Posterior cingulate gyrus (tissue), 11 donors: ENCODE measurements at regions not wholly inside any gene's neighbourhood (a gene's known extent, or its start where the extent isn't known, plus 50 kb on each side); places are given as distances from the start of the nearest gene placed in this dataset.
"Not testable (repeated sequence)": the region's sequence is repeated elsewhere in the genome, so short reads cannot be mapped to it uniquely, and the experiment has no call there.

Source experiments
- DNase-seq, 10 donors: peaks; one replicate each; pipeline versions ENCODE4 v3.0.0 to v3.0.0-alpha.2; 2020 to 2021; ENCODE audit warnings: mixed read lengths in 3 of 10
- intact Hi-C: fragments of 100-400 bp; cut with DNase I; formaldehyde crosslinking; loops from one replicate; pipeline ENCODE4 v1.15.1; 2023

DNA sequence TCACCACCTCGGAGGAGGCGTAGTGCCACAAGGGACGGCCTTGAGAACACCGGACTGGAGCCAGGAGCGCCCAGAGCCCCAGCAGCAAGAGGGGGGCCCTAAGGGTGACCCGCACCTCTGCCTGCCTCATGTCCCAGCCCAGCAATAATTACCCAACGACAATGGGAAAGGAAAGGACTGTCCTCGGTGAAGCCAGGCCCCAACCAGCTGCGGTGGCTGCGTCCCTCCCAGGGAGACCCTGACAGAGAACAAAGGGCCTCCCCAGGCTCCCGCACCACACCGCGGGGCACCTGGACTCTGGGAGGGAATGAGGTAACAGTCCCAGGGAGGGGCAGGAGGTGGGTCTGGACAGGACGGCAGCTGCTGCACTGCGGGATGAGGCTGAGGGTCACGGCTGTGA, 493.4 kb downstream of the GOLGA6L6 start:
- DNase-seq = peak in 2 of 10 donors; percentile 39 to 82

DNA sequence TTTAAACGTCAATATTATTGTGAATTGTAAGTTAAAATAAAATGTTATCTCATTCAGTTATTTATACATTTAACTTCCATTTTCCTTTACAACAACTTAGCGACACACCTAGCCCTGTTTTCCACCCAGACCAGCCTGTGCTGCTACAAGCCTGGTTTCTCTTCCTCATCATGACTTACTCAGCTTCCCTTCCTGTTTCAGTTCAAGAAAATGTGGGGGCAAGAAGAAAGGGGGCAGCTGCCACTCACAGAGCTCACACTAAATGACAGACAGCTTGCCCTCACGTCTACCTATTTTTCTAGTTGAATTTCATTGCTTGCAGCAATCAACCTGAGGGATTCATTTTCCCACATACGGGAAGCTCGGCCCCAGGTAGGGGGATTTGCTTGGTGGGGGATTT, 496.4 kb downstream of the GOLGA6L6 start:
- intact Hi-C loops, DNase-seq: not testable (repeated sequence)

More for the DNA sequence above, 493.4 kb downstream of the GOLGA6L6 start:
- intact Hi-C loops = not testable (repeated sequence)

DNA sequence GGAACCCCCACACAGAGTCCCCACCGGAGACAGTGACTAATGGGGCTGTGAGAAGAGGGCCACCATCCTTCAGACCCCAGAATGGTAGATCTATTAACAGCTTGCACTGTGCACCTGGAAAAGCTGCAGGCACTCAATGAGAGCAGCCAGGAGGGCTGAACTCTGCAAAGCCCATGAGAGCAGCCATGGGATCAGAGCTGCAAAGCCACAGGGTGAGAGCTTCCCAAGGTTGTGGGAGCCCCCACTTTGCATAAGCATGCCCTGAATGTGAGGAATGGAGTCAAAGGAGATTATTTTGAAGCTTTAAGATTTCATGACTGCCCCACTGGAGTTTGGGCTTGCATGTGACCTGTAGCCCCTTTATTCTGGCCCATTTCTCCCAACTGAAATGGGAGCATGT, 500.9 kb downstream of the GOLGA6L6 start:
- DNase-seq, intact Hi-C loops: not testable (repeated sequence)

DNA sequence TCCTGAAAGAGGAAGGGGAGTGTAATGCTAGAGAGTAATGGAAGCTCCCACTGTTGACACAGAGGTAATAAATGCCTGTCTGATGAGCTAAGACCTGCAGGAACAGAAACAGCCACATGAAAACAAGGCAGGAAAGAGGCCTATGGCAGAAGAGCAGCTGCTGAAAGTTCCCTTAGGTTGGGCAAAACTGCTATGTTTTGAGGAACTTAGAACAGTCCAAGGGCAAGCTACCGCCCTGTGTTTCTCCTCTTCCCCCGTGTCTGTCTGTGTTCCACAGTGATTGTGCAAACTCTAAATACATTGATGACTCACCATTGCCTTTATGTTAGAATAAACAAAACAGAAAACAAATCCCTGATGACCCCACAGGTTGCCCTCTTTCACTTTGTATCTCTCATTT, 516.6 kb downstream of the GOLGA6L6 start:
- DNase-seq, intact Hi-C loops: not testable (repeated sequence)

DNA sequence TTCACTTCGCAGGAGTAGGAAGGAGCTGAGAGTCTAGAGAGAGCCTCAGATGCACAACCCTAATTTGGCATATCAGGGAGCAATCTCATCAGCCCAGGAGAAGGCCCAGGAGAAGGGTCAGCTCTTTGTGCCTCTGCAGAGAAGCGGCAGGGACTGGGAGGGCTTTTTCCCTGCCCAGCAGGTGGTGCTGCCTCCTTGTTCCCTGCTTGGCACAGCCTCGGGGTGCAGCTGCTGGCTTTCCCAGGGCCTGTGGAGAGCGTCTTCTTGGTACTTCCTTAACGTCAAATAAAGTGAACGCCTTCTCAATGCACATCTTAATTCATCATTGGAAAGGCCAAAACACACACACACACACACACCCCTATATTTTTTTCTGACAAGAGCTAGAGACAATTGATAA, 519.3 kb downstream of the GOLGA6L6 start:
- DNase-seq = not testable (repeated sequence)

DNA sequence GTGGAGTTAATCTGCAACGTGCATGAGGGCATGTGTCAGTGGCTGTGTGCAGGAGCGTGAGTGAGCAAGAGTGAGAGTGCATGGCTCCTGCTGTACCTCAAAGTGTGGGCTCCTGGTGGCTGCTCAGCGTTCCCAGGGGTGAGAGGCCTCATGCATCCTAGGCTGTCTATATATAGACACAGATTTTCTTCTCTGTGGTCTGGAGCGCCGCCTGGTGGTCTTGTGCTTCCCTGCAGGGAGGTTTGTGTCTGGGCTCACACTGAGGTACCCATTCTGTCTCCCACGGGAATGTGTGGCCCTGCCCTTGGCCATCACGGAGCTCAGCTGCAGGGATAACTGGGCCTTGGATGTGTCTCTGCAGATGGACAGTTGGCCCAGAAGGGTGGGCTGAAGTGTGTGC, 520.2 kb downstream of the GOLGA6L6 start:
- peak in 1 of 10 donors; percentile 2 for DNase-seq

More for the DNA sequence above, 519.3 kb downstream of the GOLGA6L6 start:
- intact Hi-C loops = not testable (repeated sequence)

DNA sequence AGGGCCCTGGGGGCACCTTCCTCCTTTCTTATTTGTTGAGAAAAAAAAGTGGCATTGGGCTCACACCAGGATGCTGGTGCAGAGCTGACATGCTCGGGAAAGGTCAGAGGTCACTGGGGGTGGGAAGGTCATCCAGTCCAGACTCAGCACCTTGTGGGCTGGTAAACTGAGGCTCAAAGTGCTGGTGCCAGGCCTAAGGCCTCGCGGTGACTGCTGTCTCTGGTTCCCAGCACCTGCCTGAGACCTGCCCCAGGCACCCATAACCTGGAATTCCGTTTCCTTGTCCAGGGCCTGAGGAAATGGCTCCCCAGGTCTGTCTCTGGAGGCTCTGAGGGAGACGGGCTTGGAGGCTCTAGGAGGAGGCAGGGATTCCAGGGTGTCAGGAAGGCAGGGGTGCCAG, 521.0 kb downstream of the GOLGA6L6 start:
- intact Hi-C loops = not testable (repeated sequence)

More for the DNA sequence above, 520.2 kb downstream of the GOLGA6L6 start:
- intact Hi-C loops = not testable (repeated sequence)

DNA sequence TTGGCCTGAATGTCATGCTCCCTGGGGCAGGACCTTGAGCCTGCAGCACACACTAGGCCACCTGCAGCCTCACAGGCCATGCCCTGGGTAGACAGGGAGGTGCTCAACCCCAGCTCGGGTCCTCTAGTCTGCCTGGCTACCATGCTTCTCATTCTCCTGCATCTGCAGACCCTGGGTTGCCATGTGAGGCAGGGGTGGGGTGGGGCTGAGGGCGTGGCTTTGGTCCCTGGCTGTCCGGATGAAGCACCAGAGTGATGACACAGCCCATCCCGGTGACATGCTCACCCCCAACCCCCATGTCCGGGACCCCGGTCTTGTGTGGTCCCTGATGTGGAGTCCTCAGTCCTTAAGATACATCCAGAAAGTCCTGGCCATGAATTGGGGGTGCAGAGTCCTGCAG, 521.8 kb downstream of the GOLGA6L6 start:
- intact Hi-C loops = not testable (repeated sequence)
- DNase-seq = peak in 3 of 10 donors; percentile 44 to 70 (median 60)

More for the DNA sequence above, 521.0 kb downstream of the GOLGA6L6 start:
- DNase-seq = peak in 3 of 10 donors; percentile 14 to 34 (median 27)

DNA sequence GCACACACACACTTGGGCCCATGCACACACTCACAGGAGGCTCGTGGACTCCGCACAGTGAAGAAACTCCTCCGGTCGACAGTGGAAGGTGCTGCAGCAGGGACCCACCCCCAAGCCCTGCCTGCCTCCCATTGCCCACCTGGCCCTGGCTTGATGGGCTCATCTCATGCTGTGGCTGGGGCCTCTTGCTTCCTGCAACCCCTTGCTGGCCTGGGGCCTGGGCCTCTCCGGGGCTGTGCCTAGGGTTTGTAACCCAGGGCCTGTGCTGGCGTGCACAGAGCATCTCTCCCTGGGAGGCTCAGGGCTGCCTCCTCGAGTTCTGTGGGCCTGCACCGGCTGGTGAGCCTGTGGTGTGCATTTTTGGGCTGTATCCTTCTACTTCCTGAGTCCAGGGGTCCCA, 524.0 kb downstream of the GOLGA6L6 start:
- intact Hi-C loops = not testable (repeated sequence)
- DNase-seq = peak in 2 of 10 donors; percentile 52 to 54

DNA sequence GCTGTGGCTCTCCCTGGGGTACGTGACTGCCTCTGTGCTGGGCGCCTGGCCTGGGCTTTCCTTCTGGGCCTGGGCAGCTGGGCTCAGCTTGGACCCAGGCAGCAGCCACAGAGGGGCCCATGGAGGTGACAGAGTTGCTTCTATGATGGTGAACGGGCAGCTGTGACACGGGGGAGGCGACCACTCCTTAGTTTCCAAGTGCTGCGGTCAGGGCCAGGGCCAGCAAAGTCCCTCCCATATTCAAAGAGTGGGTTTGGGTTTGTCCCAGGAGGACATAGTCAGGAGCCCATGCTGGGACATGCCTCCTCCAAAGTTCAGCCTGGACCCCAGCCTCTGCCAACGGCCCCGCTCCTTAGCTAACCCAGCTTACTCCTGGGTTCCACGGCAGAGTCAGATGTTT, 524.7 kb downstream of the GOLGA6L6 start:
- DNase-seq, intact Hi-C loops: not testable (repeated sequence)

DNA sequence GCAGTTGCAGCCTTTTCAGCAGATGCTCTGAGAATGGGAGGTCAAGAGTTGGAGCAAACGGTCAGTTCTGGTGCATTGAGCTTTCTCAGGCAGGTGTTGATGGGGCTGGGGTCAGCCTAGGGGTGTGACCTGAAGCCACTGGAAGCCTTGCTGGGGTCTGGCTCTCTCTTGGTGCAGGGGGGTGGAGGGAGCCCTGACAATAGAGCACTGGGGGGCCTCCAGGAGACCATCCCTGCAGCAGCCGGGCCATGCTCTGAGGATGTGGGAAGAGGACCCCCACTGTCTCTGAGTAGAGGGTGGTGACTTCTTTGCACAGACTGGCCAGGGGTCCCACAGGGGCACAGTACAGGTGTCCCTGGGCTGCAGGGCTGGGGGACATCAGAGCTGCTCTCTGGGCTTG, 528.8 kb downstream of the GOLGA6L6 start:
- intact Hi-C loops = not testable (repeated sequence)
- peak in 2 of 10 donors; percentile 23 to 62 for DNase-seq

DNA sequence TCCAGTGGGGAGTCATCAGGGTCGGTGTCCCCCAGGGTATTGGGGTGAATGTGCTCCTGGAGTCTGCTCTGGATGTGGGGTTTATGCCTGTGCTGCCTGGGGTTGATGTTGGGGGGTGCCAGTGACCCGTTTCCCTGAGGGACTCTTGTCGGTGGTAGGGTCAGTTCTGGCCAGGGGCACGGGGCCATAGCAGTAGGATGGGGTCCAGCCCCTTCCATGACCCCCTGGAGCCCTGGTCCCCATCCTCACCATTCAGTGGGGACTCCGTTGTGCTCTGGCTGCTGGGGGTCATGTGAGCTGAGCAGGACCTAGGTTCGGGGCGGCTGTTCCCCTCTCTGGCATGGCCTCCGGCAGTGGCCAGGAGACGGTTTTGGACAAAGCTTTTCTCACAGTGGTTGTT, 530.8 kb downstream of the GOLGA6L6 start:
- intact Hi-C loops = not testable (repeated sequence)
- DNase-seq = peak in 2 of 10 donors; percentile 39 to 54

DNA sequence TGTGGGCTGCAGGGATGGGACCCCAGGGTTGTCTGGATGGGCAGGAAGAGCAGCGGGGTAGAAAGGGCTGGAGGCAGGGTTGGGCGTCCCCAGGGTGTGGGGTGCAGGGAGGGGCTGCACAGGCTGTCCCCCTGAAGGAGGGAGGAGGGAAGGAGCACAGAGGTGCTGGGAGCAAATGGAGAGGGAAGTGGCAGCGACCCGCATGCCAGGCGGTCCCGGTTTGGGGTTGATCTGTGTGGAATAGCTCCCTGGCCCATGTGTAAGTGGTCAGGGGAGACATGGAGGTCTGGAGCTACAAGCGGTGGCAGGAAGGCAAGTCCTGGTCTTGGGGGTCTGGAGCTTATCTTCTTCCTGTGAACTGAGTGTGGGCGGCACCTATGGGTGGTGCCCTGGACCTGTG, 532.0 kb downstream of the GOLGA6L6 start:
- intact Hi-C loops = not testable (repeated sequence)

DNA sequence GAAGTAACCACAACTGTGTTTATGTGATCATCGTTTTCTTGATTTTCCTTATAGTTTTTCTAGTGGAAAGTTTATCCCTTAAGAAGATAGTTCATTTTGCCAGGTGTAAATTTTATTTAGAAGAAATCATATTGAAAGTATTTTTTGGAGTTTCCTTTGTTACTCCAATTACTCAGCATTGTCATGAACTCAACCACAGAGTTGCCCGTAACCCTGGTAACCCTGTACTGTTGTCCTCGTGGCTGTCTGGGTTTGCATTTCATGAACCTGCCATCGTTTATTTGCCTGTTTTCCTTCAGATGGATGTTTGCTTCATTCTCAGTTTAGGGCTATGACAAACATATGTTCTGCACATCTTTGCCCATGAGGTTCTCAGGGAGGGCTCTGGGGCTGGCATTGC, 534.3 kb downstream of the GOLGA6L6 start:
- intact Hi-C loops, DNase-seq: not testable (repeated sequence)

More for the DNA sequence above, 532.0 kb downstream of the GOLGA6L6 start:
- peak in 1 of 10 donors; percentile 57 for DNase-seq

DNA sequence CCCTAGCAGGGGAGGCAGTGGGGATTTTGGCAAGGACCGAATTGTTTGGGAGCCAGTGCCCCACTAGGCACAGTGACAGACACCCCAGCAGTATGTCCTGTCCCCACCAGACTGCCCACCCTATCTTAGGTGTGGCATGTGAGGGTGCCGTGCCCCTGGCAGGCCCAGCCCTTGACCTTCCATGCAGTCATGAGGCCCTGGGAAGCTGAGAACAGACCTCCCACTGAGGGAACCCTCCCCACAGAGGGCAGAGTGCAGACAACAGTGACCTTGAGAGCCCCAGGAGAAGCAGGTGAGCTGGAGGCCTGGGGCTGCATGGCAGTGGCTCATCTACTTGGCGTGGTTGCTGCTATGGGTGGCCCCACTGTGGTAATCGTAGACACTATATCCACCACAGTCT, 538.1 kb downstream of the GOLGA6L6 start:
- intact Hi-C loops = not testable (repeated sequence)
- peak in 2 of 10 donors; percentile 25 to 63 for DNase-seq

DNA sequence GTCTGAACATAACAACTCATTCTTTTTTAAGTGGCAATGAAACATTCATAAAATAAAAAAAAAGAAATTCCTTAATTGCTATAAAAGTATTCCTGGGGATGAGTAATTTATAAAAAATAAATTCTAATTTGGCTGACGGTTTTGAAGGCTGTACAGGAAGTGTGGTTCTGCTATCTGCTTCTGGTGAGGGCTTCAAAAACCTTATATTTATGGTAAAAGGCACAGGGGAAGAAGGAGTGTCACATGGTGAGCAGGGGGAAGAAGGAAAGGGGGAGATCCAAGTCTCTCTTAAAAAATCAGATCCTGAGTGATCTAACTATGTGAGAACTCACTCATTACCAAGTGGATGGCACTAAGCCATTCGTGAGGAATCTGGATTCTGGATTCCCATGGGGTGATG, 539.0 kb downstream of the GOLGA6L6 start:
- intact Hi-C loops, DNase-seq: not testable (repeated sequence)

DNA sequence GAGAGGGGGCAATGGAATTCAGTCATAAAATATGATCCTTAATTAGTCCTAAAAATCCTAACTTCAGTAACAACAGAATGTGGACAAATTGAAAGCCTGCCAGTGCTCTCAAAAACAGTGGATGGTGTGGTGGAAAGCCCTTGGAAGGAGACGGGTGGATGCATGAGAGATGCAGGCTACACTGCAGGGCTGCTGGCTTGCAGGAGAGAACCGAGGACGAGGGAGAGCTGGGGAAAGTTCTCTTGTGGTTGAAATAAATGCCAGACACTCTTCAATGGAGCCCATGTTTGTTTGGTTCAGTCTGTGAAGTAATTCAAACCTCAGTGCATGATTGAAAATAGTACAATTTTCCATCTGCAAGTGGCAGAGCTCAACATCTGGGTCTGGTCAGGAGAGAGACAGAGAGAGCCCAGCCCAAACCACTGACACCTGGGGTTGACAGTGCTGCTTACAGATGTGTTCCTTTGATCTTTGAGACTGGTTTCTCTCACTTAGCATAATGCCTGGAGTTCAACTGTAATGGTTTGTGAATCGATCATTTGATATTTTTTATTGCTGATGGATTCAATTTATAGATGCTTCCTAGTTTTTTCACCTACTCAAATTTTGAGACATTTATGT, 544.9 kb downstream of the GOLGA6L6 start:
- not testable (repeated sequence) for DNase-seq

DNA sequence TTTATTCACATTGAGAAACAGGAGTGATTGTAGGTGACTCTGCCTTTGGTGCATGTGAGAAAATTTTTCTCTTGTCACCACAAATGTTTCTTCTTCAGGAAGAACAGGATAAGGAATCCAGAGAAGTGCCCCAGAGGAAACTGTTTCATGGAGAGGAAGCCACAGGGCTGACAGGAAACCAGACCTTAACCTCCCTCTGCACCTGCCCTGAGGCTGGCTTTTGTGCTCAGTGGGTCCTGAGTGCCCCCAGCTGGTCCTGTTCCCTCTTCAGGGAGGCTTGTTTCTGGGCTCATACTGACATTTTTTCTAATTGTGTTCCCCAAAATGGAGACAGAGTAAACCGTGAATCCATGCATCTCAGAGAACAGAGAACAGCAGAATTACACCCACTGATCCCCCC, 546.3 kb downstream of the GOLGA6L6 start:
- peak in 1 of 10 donors; percentile 7 for DNase-seq
- intact Hi-C loops = not testable (repeated sequence)

More for the DNA sequence above, 544.9 kb downstream of the GOLGA6L6 start:
- intact Hi-C loops = not testable (repeated sequence)

DNA sequence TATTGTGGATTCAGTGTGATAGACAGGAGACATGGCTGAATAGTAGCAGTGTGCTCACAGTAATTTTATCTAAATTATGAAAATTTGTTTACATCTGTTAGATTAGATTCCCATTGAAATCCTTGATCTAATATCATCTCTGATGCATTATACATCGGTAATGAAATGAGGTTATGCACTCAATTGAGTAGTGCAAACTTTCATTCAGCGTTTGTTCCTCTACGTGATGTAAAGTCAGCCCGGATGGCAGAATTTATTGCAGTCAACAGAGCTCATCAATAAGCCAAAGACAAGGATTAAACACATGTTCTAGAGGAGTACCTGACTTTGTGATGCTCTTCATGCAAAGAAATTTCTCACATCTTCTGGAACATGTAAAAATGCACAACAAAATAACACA, 549.2 kb downstream of the GOLGA6L6 start:
- intact Hi-C loops = no loop called here
- no peak for DNase-seq

DNA sequence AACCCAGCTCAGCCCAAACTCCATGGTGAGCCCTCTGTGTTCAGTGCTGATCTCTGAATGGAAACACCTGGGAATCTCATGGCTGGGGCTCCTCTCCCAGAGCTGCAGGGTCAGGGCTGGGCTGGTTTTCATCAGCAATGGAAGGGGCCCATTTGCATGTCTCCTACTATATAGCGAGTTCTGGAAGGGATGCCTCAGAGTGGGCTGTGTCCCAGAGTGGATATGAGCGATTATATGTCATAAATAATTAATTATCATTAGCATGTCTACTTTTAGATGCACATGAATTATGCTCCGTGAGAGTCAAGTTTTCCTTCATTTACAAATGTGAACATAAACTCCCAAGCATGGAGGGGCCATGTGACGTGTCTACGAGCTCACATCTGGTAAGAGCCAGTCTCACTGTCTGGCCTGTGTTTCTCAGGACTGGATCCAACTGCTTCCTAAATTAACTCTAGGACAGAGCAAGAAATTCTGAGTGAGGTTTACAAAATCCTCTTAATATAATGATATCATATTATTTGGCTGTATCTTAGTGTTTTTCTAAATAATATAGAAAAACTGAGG, 553.4 kb downstream of the GOLGA6L6 start:
- intact Hi-C loops = no loop called here

DNA sequence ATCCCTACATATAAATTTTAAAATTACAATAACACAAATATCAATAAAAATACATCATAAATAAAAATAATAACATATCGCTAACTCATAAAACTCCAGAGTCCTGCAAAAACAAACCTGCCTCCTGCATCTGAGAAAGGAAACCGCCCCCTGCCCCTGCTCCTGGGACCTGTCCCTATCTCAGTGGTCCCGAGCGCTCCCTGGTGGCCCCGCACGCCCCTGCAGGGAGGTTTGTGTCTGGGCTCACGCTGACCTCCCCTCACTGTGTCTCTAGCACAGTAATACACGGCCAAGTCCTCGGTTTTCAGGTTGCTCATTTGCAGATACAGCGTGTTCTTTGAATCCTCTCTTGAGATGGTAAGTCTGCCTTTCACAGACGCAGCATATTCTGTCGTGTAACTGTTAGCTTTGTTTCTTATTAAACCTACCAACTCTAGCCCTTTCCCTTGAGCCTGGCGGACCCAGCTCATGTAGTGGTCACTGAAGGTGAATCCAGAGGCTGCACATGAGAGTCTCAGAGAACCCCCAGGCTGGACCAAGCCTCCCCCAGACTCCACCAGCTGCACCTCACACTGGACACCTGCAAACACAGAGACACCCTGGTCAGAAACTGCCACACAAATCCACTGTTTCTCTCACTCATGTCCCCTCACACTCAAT, 554.1 kb downstream of the GOLGA6L6 start:
- intact Hi-C loops = no loop called here
- peak in 1 of 10 donors; percentile 58 for DNase-seq

More for the DNA sequence above, 553.4 kb downstream of the GOLGA6L6 start:
- no peak for DNase-seq
